GM23248 (cell line): ENCODE measurements at regions not wholly inside any gene's neighbourhood (a gene's known extent, or its start where the extent isn't known, plus 50 kb on each side); places are given as distances from the start of the nearest gene placed in this dataset.

ENCODE experiments used
- DNase-seq: peaks from one replicate; pipeline ENCODE4 v3.0.0-alpha.2; 2015
- H2AFZ ChIP-seq: fragments of 200-600 bp; sonication (generic); 2 replicates; pipeline ENCODE4 v1.6.1; 2016; ENCODE audit warnings: antibody characterized with exemption
- H3F3A ChIP-seq: fragments of 200-600 bp; sonication (generic); 2 replicates; pipeline ENCODE4 v1.6.1; 2016; ENCODE audit warnings: mild to moderate bottlenecking, antibody characterized with exemption, mixed run types; ENCODE audit not compliant: insufficient read depth
- H3K27ac ChIP-seq: fragments of 200-600 bp; sonication (generic); 2 replicates; pipeline ENCODE4 v1.5.1; 2016; ENCODE audit warnings: mild to moderate bottlenecking
- H3K27me3 ChIP-seq: fragments of 200-600 bp; sonication (generic); replicated peaks from 2 replicates; pipeline ENCODE4 v1.6.1; 2016; ENCODE audit warnings: mild to moderate bottlenecking; ENCODE audit not compliant: insufficient read depth
- H3K36me3 ChIP-seq: fragments of 200-600 bp; sonication (generic); 2 replicates; pipeline ENCODE4 v1.6.1; 2016; ENCODE audit warnings: low read depth, mild to moderate bottlenecking
- H3K4me1 ChIP-seq: fragments of 200-600 bp; sonication (generic); 2 replicates; pipeline ENCODE4 v1.6.1; 2016; ENCODE audit warnings: mild to moderate bottlenecking; ENCODE audit not compliant: insufficient read depth
- H3K4me2 ChIP-seq: fragments of 200-600 bp; sonication (generic); one replicate; pipeline ENCODE4 v1.6.1; 2016; ENCODE audit warnings: mild to moderate bottlenecking; ENCODE audit not compliant: unreplicated experiment
- H3K4me3 ChIP-seq: fragments of 200-600 bp; sonication (generic); 2 replicates; pipeline ENCODE4 v1.5.1; 2016; ENCODE audit warnings: mild to moderate bottlenecking
- H3K79me2 ChIP-seq: fragments of 200-600 bp; sonication (generic); 2 replicates; pipeline ENCODE4 v1.6.1; 2016; ENCODE audit warnings: mild to moderate bottlenecking; ENCODE audit not compliant: insufficient read depth
- H3K9ac ChIP-seq: fragments of 200-600 bp; sonication (generic); 2 replicates; pipeline ENCODE4 v1.6.1; 2016; ENCODE audit warnings: mild to moderate bottlenecking
- H3K9me2 ChIP-seq: fragments of 200-600 bp; sonication (generic); 2 replicates; pipeline ENCODE4 v1.6.1; 2016; ENCODE audit warnings: mixed run types, mild to moderate bottlenecking, moderate library complexity; ENCODE audit not compliant: insufficient read depth
- H3K9me3 ChIP-seq: fragments of 200-600 bp; sonication (generic); one replicate; pipeline ENCODE4 v1.6.1; 2017; ENCODE audit warnings: low read depth
- H4K20me1 ChIP-seq: fragments of 200-600 bp; sonication (generic); 2 replicates; pipeline ENCODE4 v1.6.0; 2016; ENCODE audit not compliant: insufficient read depth
- EZH2 ChIP-seq: fragments of 200-600 bp; sonication (generic); IDR thresholded peaks from 2 replicates; pipeline ENCODE4 v1.6.1; 2018; ENCODE audit warnings: antibody characterized with exemption, mild to moderate bottlenecking; ENCODE audit not compliant: insufficient read depth, poor library complexity, severe bottlenecking
- EZH2phosphoT487 ChIP-seq: fragments of 200-600 bp; sonication (generic); IDR thresholded peaks from 2 replicates; pipeline ENCODE4 v1.6.1; 2018; ENCODE audit warnings: antibody characterized with exemption, moderate library complexity, mild to moderate bottlenecking, low read depth; ENCODE audit not compliant: insufficient read depth
- WGBS, 2 experiments: methylation state at CpG; one replicate each; pipeline ENCODE4 v1.1.6; 2015 to 2017; ENCODE audit warnings: low lambda C conversion rate in 2 of 2, low coverage in 1 of 2; ENCODE audit errors: missing lambda C conversion rate in 2 of 2; 5-methylcytosine and 5-hydroxymethylcytosine counted together
- in situ Hi-C: fragments of 300-500 bp; cut with MboI; formaldehyde crosslinking; loops from 2 replicates; pipeline ENCODE4 v1.15.0; 2020

DNA sequence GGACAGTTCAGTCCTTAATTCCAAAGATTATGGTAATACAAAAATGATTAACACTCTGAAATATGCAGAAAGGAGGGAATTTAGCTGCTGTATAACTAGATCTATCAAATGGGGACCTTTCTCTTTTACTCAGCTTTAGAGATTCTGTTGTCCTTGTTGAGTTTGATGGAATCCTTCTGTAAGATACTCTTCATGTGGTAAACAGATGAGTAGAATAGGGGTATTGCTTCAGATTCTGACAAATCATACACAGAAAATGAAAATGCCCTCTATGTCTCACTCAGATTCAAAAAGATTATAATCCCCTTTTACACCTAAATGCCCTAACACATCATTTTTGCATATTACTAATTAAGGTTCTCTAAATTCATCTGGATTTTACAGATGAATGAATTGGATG, 50.7 kb downstream of the ARHGAP35 start:
- Histone ChIP-seq H3K79me2 (peaks cover 100% of the 10 kb centered on the region), H3K4me1 (peaks cover 40% of the 10 kb centered on the region)

DNA sequence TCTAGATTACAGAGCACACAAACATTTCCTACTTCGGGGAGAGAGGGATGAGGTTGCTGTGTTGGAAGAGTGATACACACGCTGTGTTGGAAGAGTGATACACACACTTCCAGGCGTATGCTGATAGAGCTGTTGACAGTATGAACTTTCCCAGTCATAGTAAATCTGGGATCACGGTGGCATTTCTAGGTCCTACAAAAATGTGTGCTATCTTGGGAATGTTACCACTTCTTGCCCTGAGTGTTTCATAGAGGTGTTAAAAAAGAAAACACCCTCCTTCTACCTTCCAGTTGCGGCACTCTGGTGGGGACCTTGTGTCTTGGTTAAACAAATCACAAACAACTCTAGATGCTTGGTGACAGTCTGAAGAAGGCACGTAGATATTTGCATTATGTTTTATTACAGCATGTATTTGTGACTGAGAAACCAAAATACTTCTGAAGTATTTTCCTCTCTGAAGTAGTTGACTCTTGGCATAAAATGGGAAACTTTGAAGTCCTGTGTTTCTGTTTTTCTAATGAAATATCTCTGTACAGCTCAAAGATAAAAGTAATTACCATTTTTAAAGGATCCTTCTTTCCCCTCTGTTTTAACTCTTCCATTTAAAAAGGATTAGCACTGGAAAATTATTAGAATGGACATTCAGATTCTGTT, 52.5 kb downstream of the ARHGAP35 start:
- H3K4me3 ChIP-seq: peak overlapping the region; percentile 42
- peak overlapping the region; percentile 56 for H3K9ac ChIP-seq

More for the DNA sequence above, 50.7 kb downstream of the ARHGAP35 start:
- H3K9me2 ChIP-seq: no peaks in the 10 kb centered on the region
- H3K9ac ChIP-seq: no peak overlapping the region
- H2AFZ ChIP-seq: no peak overlapping the region
- H3F3A ChIP-seq: peaks cover 47% of the 10 kb centered on the region
- in situ Hi-C loops: no loop called here
- H4K20me1 ChIP-seq: no peaks in the 10 kb centered on the region
- TF ChIP-seq EZH2 (no peak), EZH2phosphoT487 (no peak)
- no peaks in the 10 kb centered on the region for H3K36me3 ChIP-seq
- DNase-seq: no peak
- no peaks in the 10 kb centered on the region for H3K9me3 ChIP-seq
- no peak overlapping the region for H3K27ac ChIP-seq
- no peak overlapping the region for H3K4me3 ChIP-seq
- H3K4me2 ChIP-seq: no peak overlapping the region
- H3K27me3 ChIP-seq: no peaks in the 10 kb centered on the region

DNA sequence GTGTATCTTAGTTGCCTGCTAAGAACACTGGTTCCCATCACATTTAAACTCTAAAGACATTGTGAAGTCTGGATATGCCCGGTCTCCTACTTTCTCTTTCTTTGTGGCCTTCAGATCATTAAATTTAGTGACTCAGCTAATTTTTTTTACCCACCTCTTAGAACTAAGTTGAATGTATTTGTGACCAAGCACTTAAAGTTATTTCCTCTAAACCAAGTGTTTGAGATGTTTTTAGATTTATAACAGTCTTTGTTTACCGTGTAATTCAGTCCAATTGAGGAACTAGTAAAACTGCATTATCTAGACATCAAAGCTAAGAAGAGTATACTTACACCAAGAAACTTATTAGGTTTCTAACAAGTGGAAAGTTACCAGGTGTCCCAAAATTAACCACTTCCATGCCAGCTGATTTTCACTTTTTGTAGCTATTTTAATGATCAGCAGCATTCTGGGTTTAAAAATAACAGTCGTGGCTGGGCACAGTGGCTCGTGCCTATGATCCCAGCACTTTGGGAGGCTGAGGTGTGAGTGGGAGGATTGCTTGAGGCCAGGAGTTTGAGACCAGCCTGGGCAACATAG, 53.1 kb downstream of the ARHGAP35 start:
- H3K36me3 ChIP-seq: no peaks in the 10 kb centered on the region
- peak overlapping the region; percentile 92 for H3K4me2 ChIP-seq
- no peak overlapping the region for H2AFZ ChIP-seq
- H4K20me1 ChIP-seq: no peaks in the 10 kb centered on the region
- peak overlapping the region; percentile 56 for H3K9ac ChIP-seq
- peak; percentile 69 for DNase-seq
- TF ChIP-seq EZH2: no peak
- TF ChIP-seq EZH2phosphoT487: no peak
- peaks cover 37% of the 10 kb centered on the region for H3F3A ChIP-seq
- 34 to 35% methylated on average over 4 of the region's 4 CpGs for WGBS, 2 experiments
- no peaks in the 10 kb centered on the region for H3K27me3 ChIP-seq
- in situ Hi-C loops: no loop called here
- H3K79me2 ChIP-seq: peaks cover 100% of the 10 kb centered on the region
- no peaks in the 10 kb centered on the region for H3K9me2 ChIP-seq
- peak overlapping the region; percentile 42 for H3K4me3 ChIP-seq
- no peaks in the 10 kb centered on the region for H3K9me3 ChIP-seq
- peaks cover 41% of the 10 kb centered on the region for H3K4me1 ChIP-seq
- H3K27ac ChIP-seq: peak overlapping the region; percentile 74

More for the DNA sequence above, 52.5 kb downstream of the ARHGAP35 start:
- TF ChIP-seq EZH2: no peak
- no peak for TF ChIP-seq EZH2phosphoT487
- peaks cover 100% of the 10 kb centered on the region for H3K79me2 ChIP-seq
- H3K9me3 ChIP-seq: no peaks in the 10 kb centered on the region
- H3K27me3 ChIP-seq: no peaks in the 10 kb centered on the region
- 62 to 65% methylated on average over 6 of the region's 6 CpGs for WGBS, 2 experiments
- peak; percentile 36 for DNase-seq
- H3K36me3 ChIP-seq: no peaks in the 10 kb centered on the region
- H3F3A ChIP-seq: peaks cover 37% of the 10 kb centered on the region
- peak overlapping the region; percentile 74 for H3K27ac ChIP-seq
- H3K4me1 ChIP-seq: peaks cover 40% of the 10 kb centered on the region
- H3K4me2 ChIP-seq: peak overlapping the region; percentile 92
- in situ Hi-C loops: no loop called here
- H4K20me1 ChIP-seq: no peaks in the 10 kb centered on the region
- H3K9me2 ChIP-seq: no peaks in the 10 kb centered on the region
- H2AFZ ChIP-seq: no peak overlapping the region

DNA sequence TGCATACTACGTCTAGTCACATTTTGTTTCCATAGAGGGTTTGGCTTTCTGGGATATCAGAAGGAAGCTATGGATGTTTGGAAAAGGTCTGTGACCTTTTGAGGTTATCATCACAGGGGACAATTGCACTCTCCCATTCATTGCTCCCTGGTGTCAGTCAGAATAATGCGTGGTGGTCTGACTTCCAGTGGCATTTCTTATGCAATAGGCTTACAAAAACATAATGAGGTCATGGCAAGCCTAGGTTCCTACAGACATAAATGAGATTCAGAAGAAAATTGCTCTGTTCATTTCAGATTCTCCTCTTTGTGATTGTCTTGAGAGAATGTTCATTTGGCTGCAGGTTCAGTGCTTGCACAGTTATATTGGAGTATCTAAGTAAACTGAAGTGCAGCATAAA, 54.6 kb downstream of the ARHGAP35 start:
- Histone ChIP-seq H3K27me3 (no peaks in the 10 kb centered on the region), H3K9me3 (no peaks in the 10 kb centered on the region), H3K36me3 (peaks cover 4% of the 10 kb centered on the region; the same call in 1 of the 2 replicates), H3K9ac (no peak overlapping the region), H3K9me2 (no peaks in the 10 kb centered on the region), H3K4me3 (no peak overlapping the region), H3K79me2 (peaks cover 100% of the 10 kb centered on the region), H4K20me1 (peaks cover 3% of the 10 kb centered on the region; the same call in 1 of the 2 replicates), H2AFZ (no peak overlapping the region), H3K4me1 (peaks cover 43% of the 10 kb centered on the region), H3K27ac (peak overlapping the region; percentile 74; the same call in 1 of the 2 replicates), H3K4me2 (no peak overlapping the region), H3F3A (peaks cover 45% of the 10 kb centered on the region)
- peak; percentile 30 for DNase-seq
- in situ Hi-C loops: no loop called here
- WGBS, 2 experiments: 57 to 58% methylated on average over 2 of the region's 2 CpGs
- TF ChIP-seq EZH2 (no peak), EZH2phosphoT487 (no peak)

DNA sequence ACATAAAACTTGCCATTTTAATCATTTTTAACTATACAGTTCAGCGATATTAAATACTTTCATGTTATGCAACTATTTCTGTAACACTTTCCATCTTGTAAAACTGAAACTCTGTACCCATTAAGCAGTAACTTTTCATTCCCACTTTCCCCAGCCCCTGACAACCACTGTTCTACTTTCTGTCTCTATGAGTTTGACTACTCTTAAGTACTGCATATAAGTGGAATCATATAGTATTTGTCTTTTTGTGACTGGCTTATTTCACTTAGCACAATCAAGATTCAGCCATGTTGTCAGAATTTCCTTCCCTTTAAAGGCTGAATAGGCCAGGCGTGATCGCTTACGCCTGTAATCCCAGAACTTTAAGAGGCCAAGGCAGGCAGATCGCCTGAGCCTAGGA, 56.2 kb downstream of the ARHGAP35 start:
- no peak for DNase-seq
- no peaks in the 10 kb centered on the region for H3K9me3 ChIP-seq
- no peak overlapping the region for H2AFZ ChIP-seq
- no peaks in the 10 kb centered on the region for H3K9me2 ChIP-seq
- WGBS, 2 experiments: 97 to 98% methylated on average over 5 of the region's 5 CpGs
- H3K4me2 ChIP-seq: no peak overlapping the region
- no peak overlapping the region for H3K4me3 ChIP-seq
- in situ Hi-C loops: no loop called here
- peaks cover 50% of the 10 kb centered on the region for H3F3A ChIP-seq
- H4K20me1 ChIP-seq: peaks cover 3% of the 10 kb centered on the region; the same call in 1 of the 2 replicates
- peaks cover 100% of the 10 kb centered on the region for H3K79me2 ChIP-seq
- peaks cover 18% of the 10 kb centered on the region; the same call in 1 of the 2 replicates for H3K36me3 ChIP-seq
- H3K27me3 ChIP-seq: no peaks in the 10 kb centered on the region
- no peak overlapping the region for H3K9ac ChIP-seq
- H3K27ac ChIP-seq: no peak overlapping the region
- peaks cover 35% of the 10 kb centered on the region for H3K4me1 ChIP-seq
- TF ChIP-seq EZH2: no peak
- no peak for TF ChIP-seq EZH2phosphoT487
